Mucosa of stomach (tissue), 1 donor: ENCODE measurements at regions not wholly inside any gene's neighbourhood (a gene's known extent, or its start where the extent isn't known, plus 50 kb on each side); places are given as distances from the start of the nearest gene placed in this dataset.

Experiments
- H3K27me3 ChIP-seq: one replicate; pipeline ENCODE4 v1.7.0; 2013; ENCODE audit warnings: mild to moderate bottlenecking, low read length; ENCODE audit not compliant: control insufficient read depth, insufficient read depth
- H3K36me3 ChIP-seq: one replicate; pipeline ENCODE4 v1.7.0; 2013; ENCODE audit warnings: low read length; ENCODE audit not compliant: control insufficient read depth, insufficient read depth
- H3K4me1 ChIP-seq: one replicate; pipeline ENCODE4 v1.7.0; 2013; ENCODE audit warnings: mild to moderate bottlenecking, low read length; ENCODE audit not compliant: control insufficient read depth, insufficient read depth
- H3K4me3 ChIP-seq: one replicate; pipeline ENCODE4 v1.7.0; 2013; ENCODE audit warnings: low read length
- H3K9ac ChIP-seq: one replicate; pipeline ENCODE4 v1.7.0; 2013; ENCODE audit warnings: mild to moderate bottlenecking, low read length, moderate library complexity
- H3K9me3 ChIP-seq: one replicate; pipeline ENCODE4 v1.7.0; 2013; ENCODE audit warnings: mild to moderate bottlenecking, low read length, moderate library complexity; ENCODE audit not compliant: control insufficient read depth
- donor health status: Pancreatic carcinoma.

DNA sequence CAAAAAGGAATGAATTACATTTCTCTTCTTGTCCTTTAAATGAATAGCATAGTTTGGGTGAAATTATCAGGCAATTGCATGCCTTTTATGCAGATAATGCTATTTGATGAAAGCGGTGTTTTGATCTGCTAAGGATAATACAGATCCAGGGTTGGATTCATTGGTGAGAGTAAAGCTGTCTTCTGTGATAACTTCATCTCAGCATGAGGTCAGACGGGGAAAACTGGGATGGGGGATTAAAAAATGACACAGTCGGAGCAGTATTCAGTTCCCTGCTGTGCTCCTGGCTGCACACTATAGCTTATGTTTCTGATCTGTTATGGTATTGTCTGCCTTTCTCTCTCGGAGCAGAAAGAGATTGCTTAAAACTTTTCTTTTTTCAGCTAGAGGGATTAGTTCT is 105.9 kb upstream of the TENM3 start:
- H3K27me3 ChIP-seq: peaks cover 37% of the 10 kb centered on the region
- no peak overlapping the region for H3K9ac ChIP-seq
- H3K4me1 ChIP-seq: peaks cover 3% of the 10 kb centered on the region
- no peaks in the 10 kb centered on the region for H3K9me3 ChIP-seq
- no peaks in the 10 kb centered on the region for H3K36me3 ChIP-seq
- no peak overlapping the region for H3K4me3 ChIP-seq

DNA sequence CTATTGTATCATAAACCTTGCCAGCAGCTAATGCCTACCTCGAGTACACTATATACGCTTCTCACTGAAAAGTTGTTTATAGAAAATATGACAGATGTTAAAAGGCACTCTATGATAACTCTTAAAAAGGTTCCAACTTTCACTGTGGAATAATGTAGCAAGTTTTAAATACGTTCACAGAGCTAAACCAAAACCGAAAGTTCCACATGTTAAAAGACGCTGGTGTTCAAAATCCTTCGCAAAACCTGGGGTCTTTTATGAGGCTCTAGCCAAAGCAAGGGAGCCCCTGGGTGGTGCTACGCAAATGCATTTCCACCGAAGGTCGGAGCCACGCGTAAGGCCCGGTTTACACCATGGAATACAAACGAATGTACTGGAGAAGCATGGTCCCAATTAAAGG is 103.7 kb upstream of the TENM3 start:
- Histone ChIP-seq H3K27me3 (peaks cover 56% of the 10 kb centered on the region), H3K4me3 (no peak overlapping the region), H3K9me3 (no peaks in the 10 kb centered on the region), H3K4me1 (peaks cover 17% of the 10 kb centered on the region), H3K36me3 (no peaks in the 10 kb centered on the region), H3K9ac (no peak overlapping the region)

DNA sequence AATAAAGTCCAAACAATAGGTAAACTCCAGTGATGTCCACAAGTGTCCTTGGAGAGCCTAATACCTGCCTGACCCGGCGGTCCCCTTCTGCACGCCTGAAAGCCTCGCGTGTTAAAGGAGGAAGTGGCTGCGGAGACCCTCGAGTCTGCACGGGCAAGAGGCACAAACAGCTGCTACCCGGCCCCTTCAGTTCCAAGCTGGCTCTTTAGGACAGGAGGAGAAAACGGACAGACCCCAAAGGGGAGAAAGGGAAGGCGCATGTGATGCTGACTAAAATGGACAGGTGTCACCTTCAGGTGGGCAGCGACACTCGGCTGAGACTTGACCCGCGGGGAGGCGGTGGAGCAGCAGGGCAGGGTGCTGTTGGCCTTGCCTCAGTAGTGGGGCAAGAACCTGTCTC is 102.7 kb upstream of the TENM3 start:
- Histone ChIP-seq H3K9me3 (no peaks in the 10 kb centered on the region), H3K27me3 (peaks cover 65% of the 10 kb centered on the region), H3K4me3 (no peak overlapping the region), H3K9ac (no peak overlapping the region), H3K4me1 (peaks cover 17% of the 10 kb centered on the region), H3K36me3 (no peaks in the 10 kb centered on the region)

DNA sequence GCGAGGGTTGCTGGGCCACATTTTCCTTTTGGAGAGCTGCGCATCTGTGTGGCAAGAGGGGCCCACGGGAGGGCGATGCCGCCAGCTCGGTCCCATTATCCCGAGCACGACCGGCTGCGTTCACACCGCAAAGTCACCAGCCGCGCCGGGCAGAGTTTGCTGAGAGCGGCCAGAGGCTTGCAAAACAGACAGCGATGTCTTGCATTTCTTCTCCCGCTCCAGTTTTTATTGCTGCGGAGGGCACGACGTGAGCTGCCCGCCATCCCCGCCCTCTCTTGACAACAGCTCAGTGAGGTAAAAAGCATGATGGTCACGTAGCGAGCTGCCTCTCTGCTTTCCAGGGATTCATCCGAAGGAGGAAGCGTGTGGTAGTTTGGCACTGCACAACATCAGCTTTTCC is 102.1 kb upstream of the TENM3 start:
- no peaks in the 10 kb centered on the region for H3K36me3 ChIP-seq
- peaks cover 17% of the 10 kb centered on the region for H3K4me1 ChIP-seq
- no peak overlapping the region for H3K9ac ChIP-seq
- H3K9me3 ChIP-seq: no peaks in the 10 kb centered on the region
- peaks cover 68% of the 10 kb centered on the region for H3K27me3 ChIP-seq
- H3K4me3 ChIP-seq: no peak overlapping the region

DNA sequence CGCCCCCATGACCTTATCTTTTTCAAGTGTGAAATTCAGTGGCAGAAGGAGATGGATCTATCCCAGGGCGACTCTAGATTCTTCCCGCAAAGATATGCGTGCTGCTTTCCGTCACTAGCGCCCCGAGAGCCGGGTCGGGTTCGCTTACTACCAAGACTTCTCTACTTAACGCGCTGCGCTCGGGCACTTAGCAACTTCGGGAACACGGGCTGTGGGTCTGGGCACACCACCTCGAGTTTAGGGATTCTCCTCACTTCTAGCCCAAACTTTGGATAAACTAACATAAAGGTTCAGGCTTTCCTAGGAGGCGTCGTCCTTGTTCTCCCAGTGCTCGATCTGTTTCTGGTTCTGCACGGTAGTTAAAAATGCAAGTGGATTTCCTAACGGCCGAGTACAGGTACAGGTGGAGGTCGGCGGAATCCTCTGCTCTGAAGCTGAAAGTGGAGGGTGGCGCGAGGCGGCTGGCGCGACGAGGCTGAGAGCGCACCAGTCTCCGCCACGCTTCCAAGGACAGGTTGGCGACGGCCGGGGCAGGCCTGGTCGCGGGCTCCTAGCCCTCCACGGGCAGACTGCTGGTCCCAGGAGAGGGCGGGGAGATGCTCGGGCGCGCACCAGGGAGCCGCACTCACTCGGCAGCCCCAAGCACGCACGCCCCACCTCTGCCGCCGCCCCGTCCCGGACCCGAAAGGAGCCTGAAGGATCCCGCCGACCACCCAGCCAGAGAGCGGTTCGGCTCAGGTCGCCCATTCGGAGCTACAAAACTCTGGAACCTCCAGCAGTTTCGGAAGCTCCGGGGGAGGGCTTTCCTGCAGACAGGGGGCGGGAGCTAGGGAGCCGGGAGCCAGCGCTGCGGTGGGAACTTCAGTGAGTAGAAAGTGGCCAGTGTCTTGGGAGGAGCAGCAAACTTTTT is 100.8 kb upstream of the TENM3 start:
- H3K4me3 ChIP-seq: peak overlapping the region; percentile 31
- no peak overlapping the region for H3K9ac ChIP-seq
- peaks cover 17% of the 10 kb centered on the region for H3K4me1 ChIP-seq
- H3K9me3 ChIP-seq: no peaks in the 10 kb centered on the region
- H3K36me3 ChIP-seq: no peaks in the 10 kb centered on the region
- peaks cover 69% of the 10 kb centered on the region for H3K27me3 ChIP-seq

DNA sequence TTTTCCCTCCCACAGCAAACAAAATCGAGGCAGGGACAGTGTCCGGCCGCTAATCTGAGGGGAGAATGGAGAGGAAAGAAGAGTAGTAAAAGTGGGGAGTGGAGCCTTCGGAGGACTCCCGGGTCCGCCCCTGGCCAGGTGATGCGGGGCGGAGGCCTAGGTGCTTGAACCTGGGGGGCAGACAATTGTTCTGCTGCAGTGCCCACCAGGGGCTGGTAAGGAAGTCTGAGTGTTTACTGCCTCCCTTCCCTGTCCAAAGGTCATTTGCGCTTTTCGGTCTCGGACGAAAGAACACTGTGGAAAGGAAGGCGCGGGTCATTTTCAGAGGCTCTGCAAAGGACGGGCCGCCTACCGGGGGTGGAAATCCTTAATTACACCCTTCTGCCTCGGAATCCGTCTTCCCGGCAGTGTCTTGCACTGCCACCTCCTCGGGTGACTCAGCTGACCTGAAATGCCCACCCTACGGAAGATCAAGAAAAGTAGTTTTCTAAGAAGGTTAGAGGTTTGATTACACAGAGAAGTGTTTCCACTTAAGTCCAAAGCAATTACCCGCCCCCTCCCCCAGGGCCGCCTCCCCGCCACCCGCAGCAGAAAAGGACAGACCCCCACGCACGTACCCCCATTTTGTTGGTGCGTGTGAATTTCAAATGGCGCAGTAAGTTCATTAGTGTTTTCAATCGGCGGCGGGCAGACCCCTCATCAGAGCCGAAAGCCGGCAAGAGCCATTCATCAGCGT is 99.9 kb upstream of the TENM3 start:
- peak overlapping the region; percentile 31 for H3K4me3 ChIP-seq
- peaks cover 17% of the 10 kb centered on the region for H3K4me1 ChIP-seq
- no peaks in the 10 kb centered on the region for H3K9me3 ChIP-seq
- H3K36me3 ChIP-seq: no peaks in the 10 kb centered on the region
- no peak overlapping the region for H3K9ac ChIP-seq
- H3K27me3 ChIP-seq: peaks cover 69% of the 10 kb centered on the region

DNA sequence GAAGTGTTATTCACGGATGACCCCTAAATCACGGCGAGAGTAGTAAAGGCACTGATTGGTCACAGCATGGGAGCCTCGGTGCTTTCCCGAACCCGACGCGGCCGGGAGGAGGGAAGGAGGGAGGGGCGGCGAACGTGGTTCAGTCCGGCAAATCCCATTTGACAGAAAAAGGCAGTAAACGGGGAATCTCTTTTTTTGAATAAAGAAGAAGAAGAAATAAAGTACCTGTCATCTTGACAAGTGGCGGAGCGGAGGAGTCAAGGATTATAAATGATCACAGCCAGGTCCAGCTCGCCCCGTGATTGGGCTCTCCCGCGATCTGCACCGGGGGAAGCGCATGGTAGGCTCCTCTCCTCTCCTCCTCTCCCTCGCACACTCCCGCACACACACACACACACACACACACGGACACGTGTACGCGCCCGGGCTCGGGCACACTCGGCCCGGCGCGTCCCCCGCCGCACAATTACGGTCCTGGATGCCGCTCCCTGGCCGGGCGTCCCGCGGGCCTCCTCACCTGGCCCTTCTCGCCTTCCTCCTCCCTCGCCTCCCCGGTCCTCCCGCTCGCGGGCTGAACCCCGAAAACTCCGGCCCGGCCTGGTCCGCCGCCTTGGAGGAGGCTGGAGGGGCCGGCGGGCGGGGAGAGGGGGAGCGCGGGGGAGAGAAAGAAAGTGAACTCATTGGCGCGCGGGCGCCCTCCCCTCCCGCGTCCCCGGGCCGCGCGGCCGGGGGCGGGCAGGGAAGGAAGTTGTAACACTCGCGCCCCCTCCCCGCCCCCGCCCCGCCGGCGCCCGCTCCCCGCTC is 99.2 kb upstream of the TENM3 start:
- Histone ChIP-seq H3K36me3 (no peaks in the 10 kb centered on the region), H3K4me3 (peak overlapping the region; percentile 8), H3K9ac (no peak overlapping the region), H3K4me1 (peaks cover 17% of the 10 kb centered on the region), H3K9me3 (no peaks in the 10 kb centered on the region), H3K27me3 (peaks cover 68% of the 10 kb centered on the region)

DNA sequence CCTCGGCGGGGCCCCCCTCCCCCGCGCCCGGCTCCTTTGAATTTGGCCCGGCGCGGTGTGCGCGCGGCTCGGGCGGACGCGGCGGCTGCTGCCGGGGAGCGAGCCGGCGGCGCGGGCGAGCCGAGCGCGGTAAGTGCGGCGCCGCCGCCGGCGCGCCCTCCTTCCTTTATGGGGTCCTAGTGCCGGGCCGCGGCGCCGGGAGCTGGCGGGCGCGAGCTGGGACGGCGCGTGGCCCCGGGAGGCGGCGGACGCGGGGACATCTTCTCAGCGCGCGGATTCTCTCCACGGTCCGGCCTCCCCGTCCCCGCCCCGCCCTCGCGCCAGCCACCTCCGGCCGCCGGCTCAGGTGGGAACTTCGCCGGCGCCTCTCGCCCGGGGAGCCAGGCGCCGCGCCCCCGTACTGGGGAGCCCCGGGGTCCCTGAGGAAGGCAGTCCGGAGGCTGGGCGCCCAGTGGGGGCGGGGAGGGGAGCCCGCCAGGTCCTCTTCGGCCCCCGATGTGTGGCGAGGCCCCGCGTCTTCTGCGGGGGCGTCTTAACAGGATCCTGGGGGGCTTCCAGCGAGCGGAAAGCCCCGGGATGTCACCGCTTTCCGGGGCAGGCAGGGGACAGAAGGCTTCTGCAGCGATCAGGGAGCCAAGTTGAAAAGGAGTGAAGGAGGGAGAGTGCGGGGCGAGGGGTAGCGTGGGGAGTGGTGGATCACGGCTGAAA is 98.4 kb upstream of the TENM3 start:
- peaks cover 17% of the 10 kb centered on the region for H3K4me1 ChIP-seq
- no peak overlapping the region for H3K9ac ChIP-seq
- H3K27me3 ChIP-seq: peaks cover 63% of the 10 kb centered on the region
- no peaks in the 10 kb centered on the region for H3K9me3 ChIP-seq
- no peaks in the 10 kb centered on the region for H3K36me3 ChIP-seq
- no peak overlapping the region for H3K4me3 ChIP-seq

DNA sequence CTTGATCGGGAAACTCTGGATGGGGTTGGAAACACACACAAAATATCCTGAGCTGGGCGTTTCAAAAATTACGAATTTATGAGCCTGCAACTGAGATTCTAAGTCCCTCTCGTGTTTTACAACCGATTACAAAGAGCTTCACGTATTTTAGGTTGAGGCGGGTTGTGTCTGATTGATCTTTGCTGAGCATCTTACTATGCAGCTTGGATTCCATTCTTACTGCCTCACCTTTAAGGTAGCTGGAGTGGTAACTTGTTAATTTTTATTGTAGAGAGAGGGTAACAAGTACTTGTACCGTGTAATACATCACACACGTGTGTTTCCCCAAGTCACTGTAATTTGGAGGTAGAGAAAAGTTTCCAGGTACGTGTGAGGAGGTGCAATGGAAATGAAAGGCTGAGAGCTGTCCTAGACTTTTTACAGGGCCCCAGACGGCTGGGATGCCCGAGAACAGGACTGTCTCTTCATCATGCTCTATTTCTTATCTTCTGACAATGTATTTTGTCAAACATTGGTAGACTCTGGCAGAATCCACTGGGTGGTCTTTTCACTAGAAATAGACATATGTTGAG is 97.8 kb upstream of the TENM3 start:
- H3K4me1 ChIP-seq: peaks cover 17% of the 10 kb centered on the region
- H3K9me3 ChIP-seq: no peaks in the 10 kb centered on the region
- no peak overlapping the region for H3K9ac ChIP-seq
- peaks cover 56% of the 10 kb centered on the region for H3K27me3 ChIP-seq
- no peak overlapping the region for H3K4me3 ChIP-seq
- H3K36me3 ChIP-seq: no peaks in the 10 kb centered on the region

DNA sequence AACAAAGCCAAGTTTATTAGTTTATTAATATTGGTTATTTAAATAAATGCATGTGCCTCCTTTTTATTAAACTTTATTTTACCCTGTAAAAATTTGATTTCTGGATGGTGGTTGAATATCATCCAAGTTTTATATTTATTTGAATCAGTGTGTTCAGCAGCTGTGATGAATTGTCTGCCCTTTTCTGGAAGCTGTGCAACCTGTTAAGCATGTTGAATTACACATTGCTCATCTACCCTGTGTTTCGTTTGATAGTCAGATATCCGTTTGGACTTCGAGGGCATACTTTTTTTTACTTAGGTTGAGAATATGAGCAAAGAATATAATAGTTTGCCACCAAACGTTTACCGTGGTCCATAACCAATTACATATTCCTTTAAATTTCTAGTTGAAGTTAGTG is 95.8 kb upstream of the TENM3 start:
- H3K4me1 ChIP-seq: peaks cover 14% of the 10 kb centered on the region
- H3K36me3 ChIP-seq: no peaks in the 10 kb centered on the region
- H3K9ac ChIP-seq: no peak overlapping the region
- H3K4me3 ChIP-seq: no peak overlapping the region
- H3K9me3 ChIP-seq: no peaks in the 10 kb centered on the region
- peaks cover 37% of the 10 kb centered on the region for H3K27me3 ChIP-seq

DNA sequence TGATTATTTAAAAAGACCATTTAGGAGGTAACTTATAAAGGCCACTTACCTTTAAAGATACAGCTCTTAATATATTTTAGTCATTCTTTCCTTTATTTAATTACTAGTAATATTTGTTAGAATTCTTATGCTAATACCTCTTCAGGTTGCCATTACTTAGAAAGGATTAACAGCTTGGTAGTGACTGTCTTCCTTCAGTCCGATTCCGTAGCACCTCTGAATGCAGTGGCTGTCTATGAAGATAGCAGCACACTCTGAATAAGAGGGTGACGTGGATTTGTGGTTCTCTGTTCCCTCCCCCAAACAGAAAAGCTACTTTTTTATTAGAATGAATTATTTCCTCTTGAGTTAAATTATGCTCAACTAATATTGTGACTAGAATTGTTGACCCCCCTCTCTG is 92.6 kb upstream of the TENM3 start:
- Histone ChIP-seq H3K27me3 (peaks cover 8% of the 10 kb centered on the region), H3K9me3 (no peaks in the 10 kb centered on the region), H3K4me3 (no peak overlapping the region), H3K4me1 (no peaks in the 10 kb centered on the region), H3K9ac (no peak overlapping the region), H3K36me3 (no peaks in the 10 kb centered on the region)
